CD4-positive, alpha-beta T cell (primary cell): ENCODE measurements at regions not wholly inside any gene's neighbourhood (a gene's known extent, or its start where the extent isn't known, plus 50 kb on each side); places are given as distances from the start of the nearest gene placed in this dataset.

Source experiments
- ATAC-seq: fragments of 200-7000 bp; cut with Tn5 transposase; one replicate; pipeline ENCODE4 v1.10.0; 2022; ENCODE audit warnings: mild to moderate bottlenecking; ENCODE audit not compliant: poor library complexity
- CTCF ChIA-PET: fragments of 350-600 bp; sonication (Branson Sonifier 250); formaldehyde crosslinking; loops from one replicate; lab custom pipeline; 2021; ENCODE audit warnings: antibody characterized with exemption, inconsistent platforms; lab: Charles Lee
- POLR2A ChIA-PET: fragments of 350-600 bp; sonication (Branson Sonifier 250); formaldehyde crosslinking; loops from one replicate; lab custom pipeline; 2021; ENCODE audit warnings: antibody characterized with exemption, inconsistent platforms; lab: Charles Lee
- DNase-seq, 14 experiments: peaks; one replicate each; pipeline ENCODE4 v3.0.0-alpha.2; 2013 to 2020; ENCODE audit warnings: mixed read lengths in 2 of 14
- H3K27ac ChIP-seq, 2 donors: one replicate each; pipeline versions ENCODE4 v1.5.1 to v1.7.0; 2013; ENCODE audit warnings: low read length in 2 of 2, low read depth in 1 of 2, mild to moderate bottlenecking in 1 of 2
- H3K27me3 ChIP-seq, 2 experiments: 1 replicate in 1 of 2; 2 replicates in 1 of 2; pipeline versions ENCODE4 v1.6.1 to v1.7.0; 2013; ENCODE audit warnings: low read length in 2 of 2, control low read depth in 1 of 2, mild to moderate bottlenecking in 1 of 2, moderate library complexity in 1 of 2; ENCODE audit not compliant: insufficient read depth in 2 of 2, control insufficient read depth in 1 of 2
- H3K36me3 ChIP-seq: one replicate; pipeline ENCODE4 v1.6.1; 2013; ENCODE audit warnings: low read length, control low read depth; ENCODE audit not compliant: insufficient read depth
- H3K4me1 ChIP-seq: one replicate; pipeline ENCODE4 v1.6.1; 2013; ENCODE audit warnings: low read length, control low read depth; ENCODE audit not compliant: insufficient read depth
- H3K4me3 ChIP-seq: one replicate; pipeline ENCODE4 v1.5.1; 2013; ENCODE audit warnings: mild to moderate bottlenecking, low read length, moderate library complexity
- H3K9me3 ChIP-seq, 2 experiments: 1 replicate in 1 of 2; 2 replicates in 1 of 2; pipeline versions ENCODE4 v1.6.1 to v1.7.0; 2013; ENCODE audit warnings: low read length in 2 of 2, mild to moderate bottlenecking in 2 of 2, control low read depth in 1 of 2, moderate library complexity in 1 of 2; ENCODE audit not compliant: control insufficient read depth in 1 of 2, insufficient read depth in 1 of 2
- H3K27ac Mint-ChIP-seq: one replicate; pipeline ENCODE4 v1.8.0; 2020; ENCODE audit warnings: mixed read lengths
- H3K27me3 Mint-ChIP-seq: one replicate; pipeline ENCODE4 v1.8.0; 2021; ENCODE audit warnings: mixed read lengths
- H3K36me3 Mint-ChIP-seq: one replicate; pipeline ENCODE4 v1.8.0; 2021; ENCODE audit warnings: low read depth, mixed read lengths
- H3K4me1 Mint-ChIP-seq: one replicate; pipeline ENCODE4 v1.8.0; 2021; ENCODE audit warnings: low read depth, mixed read lengths
- H3K4me3 Mint-ChIP-seq: one replicate; pipeline ENCODE4 v1.8.0; 2020; ENCODE audit warnings: mild to moderate bottlenecking, mixed read lengths
- H3K9me3 Mint-ChIP-seq: one replicate; pipeline ENCODE4 v1.8.0; 2020; ENCODE audit warnings: mixed read lengths
- intact Hi-C, 2 experiments: fragments of 100-400 bp; cut with DNase I in 1 of 2; cut with micrococcal nuclease in 1 of 2; formaldehyde crosslinking; loops; one replicate each; pipeline versions ENCODE4 v1.15.1 to v1.9.0; 2023 to 2025; cut with DNase I, micrococcal nuclease
- TF ChIP-seq, protein P1 (sequence below): fragments of 200-600 bp; IDR thresholded peaks from one replicate; pipeline ENCODE4 v1.8.0; 2022; ENCODE audit warnings: antibody characterized with exemption, mild to moderate bottlenecking

GRCh38 chr14:30045720-30046119, 118.1 kb upstream of the PRKD1 start:
- TF ChIP-seq, protein P1, sequence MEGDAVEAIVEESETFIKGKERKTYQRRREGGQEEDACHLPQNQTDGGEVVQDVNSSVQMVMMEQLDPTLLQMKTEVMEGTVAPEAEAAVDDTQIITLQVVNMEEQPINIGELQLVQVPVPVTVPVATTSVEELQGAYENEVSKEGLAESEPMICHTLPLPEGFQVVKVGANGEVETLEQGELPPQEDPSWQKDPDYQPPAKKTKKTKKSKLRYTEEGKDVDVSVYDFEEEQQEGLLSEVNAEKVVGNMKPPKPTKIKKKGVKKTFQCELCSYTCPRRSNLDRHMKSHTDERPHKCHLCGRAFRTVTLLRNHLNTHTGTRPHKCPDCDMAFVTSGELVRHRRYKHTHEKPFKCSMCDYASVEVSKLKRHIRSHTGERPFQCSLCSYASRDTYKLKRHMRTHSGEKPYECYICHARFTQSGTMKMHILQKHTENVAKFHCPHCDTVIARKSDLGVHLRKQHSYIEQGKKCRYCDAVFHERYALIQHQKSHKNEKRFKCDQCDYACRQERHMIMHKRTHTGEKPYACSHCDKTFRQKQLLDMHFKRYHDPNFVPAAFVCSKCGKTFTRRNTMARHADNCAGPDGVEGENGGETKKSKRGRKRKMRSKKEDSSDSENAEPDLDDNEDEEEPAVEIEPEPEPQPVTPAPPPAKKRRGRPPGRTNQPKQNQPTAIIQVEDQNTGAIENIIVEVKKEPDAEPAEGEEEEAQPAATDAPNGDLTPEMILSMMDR = no peak
- DNase-seq (no peak), ATAC-seq (no peak)
- Mint-ChIP-seq H3K36me3 (no peaks in the 10 kb centered on the region), H3K4me3 (no peak overlapping the region), H3K9me3 (peaks cover 13% of the 10 kb centered on the region), H3K4me1 (no peaks in the 10 kb centered on the region), H3K27me3 (no peaks in the 10 kb centered on the region), H3K27ac (no peak overlapping the region)
- peaks cover 0 to 5% of the 10 kb centered on the region in 2 experiments for H3K9me3 ChIP-seq
- no peaks in the 10 kb centered on the region for H3K4me1 ChIP-seq
- H3K27ac ChIP-seq = no peak overlapping the region
- no peak overlapping the region for H3K4me3 ChIP-seq
- no peaks in the 10 kb centered on the region for H3K27me3 ChIP-seq
- no peaks in the 10 kb centered on the region for H3K36me3 ChIP-seq
- ChIA-PET CTCF (no interaction called here), POLR2A (no interaction called here)
- intact Hi-C loops = no loop called here

DNA sequence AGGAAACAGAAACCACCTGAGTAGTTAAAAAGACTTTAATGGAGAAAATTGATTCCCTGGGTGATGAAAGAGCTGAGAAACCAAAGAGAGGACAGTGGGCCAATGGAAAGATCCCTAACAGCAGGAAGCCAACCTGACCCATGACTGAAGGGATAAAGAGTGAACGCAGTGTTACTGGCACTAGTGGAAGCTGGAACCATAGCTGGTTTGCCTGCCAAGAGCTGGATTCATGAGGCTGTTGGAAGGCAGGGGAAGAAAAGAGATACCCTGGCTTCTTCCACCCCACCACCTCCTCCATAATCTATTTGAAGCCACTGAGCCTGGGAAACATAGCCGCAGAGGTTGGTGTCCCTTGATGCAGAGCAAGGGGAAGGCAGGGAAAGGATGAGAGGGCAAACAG, 125.5 kb upstream of the PRKD1 start:
- Histone ChIP-seq H3K27me3 (no peaks in the 10 kb centered on the region), H3K36me3 (no peaks in the 10 kb centered on the region), H3K9me3 (no peaks in the 10 kb centered on the region), H3K27ac (no peak overlapping the region), H3K4me3 (no peak overlapping the region), H3K4me1 (no peaks in the 10 kb centered on the region)
- intact Hi-C loops = no loop called here
- DNase-seq = no peak
- H3K27ac Mint-ChIP-seq = no peak overlapping the region
- peaks cover 12% of the 10 kb centered on the region for H3K9me3 Mint-ChIP-seq
- H3K4me1 Mint-ChIP-seq = no peaks in the 10 kb centered on the region
- POLR2A ChIA-PET = no interaction called here
- ATAC-seq = no peak
- no peak overlapping the region for H3K4me3 Mint-ChIP-seq
- H3K27me3 Mint-ChIP-seq = no peaks in the 10 kb centered on the region
- CTCF ChIA-PET = no interaction called here
- TF ChIP-seq, protein P1 = no peak
- H3K36me3 Mint-ChIP-seq = no peaks in the 10 kb centered on the region

DNA sequence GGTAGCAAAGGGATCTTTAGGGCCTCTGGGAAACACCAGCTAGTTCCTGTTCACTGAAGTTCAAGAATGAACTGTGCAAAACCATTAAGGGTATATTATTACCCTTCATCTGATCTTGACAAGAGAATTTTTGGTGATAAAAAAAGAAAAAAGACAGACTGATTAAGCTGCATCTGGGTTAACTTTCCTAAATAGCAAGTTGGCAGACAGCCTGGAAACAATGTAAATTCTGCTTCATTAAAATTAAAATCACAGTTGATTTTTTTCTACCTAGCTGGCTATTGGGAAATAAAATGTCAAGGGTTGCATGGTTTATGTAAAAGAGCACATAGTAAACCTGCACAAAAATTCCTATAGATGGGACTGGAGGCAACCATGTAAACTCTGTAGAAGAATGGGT, 126.6 kb upstream of the PRKD1 start:
- Mint-ChIP-seq H3K27me3 (no peaks in the 10 kb centered on the region), H3K27ac (no peak overlapping the region), H3K4me3 (no peak overlapping the region), H3K9me3 (peaks cover 6% of the 10 kb centered on the region), H3K36me3 (no peaks in the 10 kb centered on the region), H3K4me1 (no peaks in the 10 kb centered on the region)
- no peak overlapping the region for H3K4me3 ChIP-seq
- no peaks in the 10 kb centered on the region for H3K27me3 ChIP-seq
- ChIA-PET CTCF (no interaction called here), POLR2A (no interaction called here)
- H3K36me3 ChIP-seq = no peaks in the 10 kb centered on the region
- no peak for DNase-seq
- no peaks in the 10 kb centered on the region for H3K4me1 ChIP-seq
- no peak overlapping the region for H3K27ac ChIP-seq
- intact Hi-C loops = no loop called here
- H3K9me3 ChIP-seq = no peaks in the 10 kb centered on the region
- no peak for ATAC-seq
- TF ChIP-seq, protein P1 = no peak
